ENCODE measurements at regions not wholly inside any gene's neighbourhood (a gene's known extent, or its start where the extent isn't known, plus 50 kb on each side); places are given as distances from the start of the nearest gene placed in this dataset.

- Histone ChIP-seq H3K9me3 (replicated peaks in 1 of 11) (peaks cover 0 to 17% (median 0%) of the 10 kb centered on the region in 11 experiments; a peak in 8 of 22 replicates), H3K27me3 (peaks cover 0 to 28% (median 0%) of the 10 kb centered on the region in 11 experiments; a peak in 3 of 22 replicates), H3K9ac (peak overlapping the region in 2 of 11 experiments; percentile 2 to 34; a peak in 4 of 22 replicates), H3K36me3 (no peaks in the 10 kb centered on the region), H3K4me1 (peaks cover 35 to 81% (median 64%) of the 10 kb centered on the region in 10 experiments), H3K4me2 (peak overlapping the region; percentile 62 to 94 (median 85)), H3K27ac (peak overlapping the region in 9 of 11 experiments; percentile 15 to 85 (median 78); a peak in 16 of 22 replicates), H3K4me3 (peak overlapping the region in 2 of 10 experiments; percentile 2 to 9; a peak in 1 of 20 replicates), H4K20me1 (peaks cover 0 to 10% (median 0%) of the 10 kb centered on the region in 11 experiments; a peak in 2 of 22 replicates)
- TF ChIP-seq Cebpa-rat (IDR thresholded peaks at IDR 0.05): no peak
Measured at GRCh38 chr3:71902258-71903111, 117.5 kb upstream of the PROK2 start.

- peaks cover 32 to 76% (median 55%) of the 10 kb centered on the region in 10 experiments for H3K4me1 ChIP-seq
- TF ChIP-seq Cebpa-rat (IDR thresholded peaks at IDR 0.05): no peak
- H3K36me3 ChIP-seq: no peaks in the 10 kb centered on the region
- no peak overlapping the region for H3K9ac ChIP-seq
- H3K27ac ChIP-seq: peak overlapping the region in 4 of 11 experiments; percentile 6 to 85 (median 54); a peak in 5 of 22 replicates
- peaks cover 0 to 20% (median 0%) of the 10 kb centered on the region in 11 experiments; a peak in 8 of 22 replicates for H3K9me3 ChIP-seq (replicated peaks in 1 of 11)
- H3K4me3 ChIP-seq: no peak overlapping the region
- peaks cover 0 to 28% (median 0%) of the 10 kb centered on the region in 11 experiments; a peak in 3 of 22 replicates for H3K27me3 ChIP-seq
- H4K20me1 ChIP-seq: peaks cover 0 to 1% (median 0%) of the 10 kb centered on the region in 11 experiments; a peak in 2 of 22 replicates
- peak overlapping the region in 5 of 11 experiments; percentile 44 to 94 (median 90); a peak in 8 of 22 replicates for H3K4me2 ChIP-seq
Measured at GRCh38 chr3:71901645-71902044, 116.7 kb upstream of the PROK2 start.

GRCh38 chr3:71900057-71900456 is 115.1 kb upstream of the PROK2 start:
- Histone ChIP-seq H3K9ac (no peak overlapping the region), H3K9me3 (replicated peaks in 1 of 11) (peaks cover 0 to 36% (median 0%) of the 10 kb centered on the region in 11 experiments; a peak in 9 of 22 replicates), H3K4me1 (peaks cover 17 to 61% (median 39%) of the 10 kb centered on the region in 10 experiments), H3K36me3 (no peaks in the 10 kb centered on the region), H4K20me1 (no peaks in the 10 kb centered on the region; a peak in 1 of 22 replicates), H3K4me2 (no peak overlapping the region), H3K4me3 (no peak overlapping the region), H3K27ac (no peak overlapping the region), H3K27me3 (peaks cover 0 to 28% (median 0%) of the 10 kb centered on the region in 11 experiments; a peak in 3 of 22 replicates)
- TF ChIP-seq Cebpa-rat (IDR thresholded peaks at IDR 0.05): no peak

GRCh38 chr3:71896751-71897150 is 111.8 kb upstream of the PROK2 start:
- Histone ChIP-seq H3K4me2 (no peak overlapping the region), H4K20me1 (no peaks in the 10 kb centered on the region), H3K36me3 (no peaks in the 10 kb centered on the region), H3K27me3 (peaks cover 0 to 9% (median 0%) of the 10 kb centered on the region in 11 experiments; a peak in 1 of 22 replicates), H3K4me1 (peaks cover 6 to 42% (median 11%) of the 10 kb centered on the region in 10 experiments; a peak in 18 of 20 replicates), H3K27ac (no peak overlapping the region), H3K4me3 (no peak overlapping the region), H3K9me3 (replicated peaks in 1 of 11) (peaks cover 0 to 38% (median 0%) of the 10 kb centered on the region in 11 experiments; a peak in 9 of 22 replicates), H3K9ac (no peak overlapping the region)
- TF ChIP-seq Cebpa-rat (IDR thresholded peaks at IDR 0.05): peak in 5 of 11 experiments; percentile 10 to 63 (median 31); a peak in 5 of 22 replicates

GRCh38 chr3:71893702-71894479 is 108.9 kb upstream of the PROK2 start:
- peaks cover 0 to 20% (median 0%) of the 10 kb centered on the region in 11 experiments; a peak in 8 of 22 replicates for H3K9me3 ChIP-seq (replicated peaks in 1 of 11)
- no peaks in the 10 kb centered on the region for H3K36me3 ChIP-seq
- no peak overlapping the region for H3K4me3 ChIP-seq
- H3K27me3 ChIP-seq: peaks cover 0 to 9% (median 0%) of the 10 kb centered on the region in 11 experiments; a peak in 1 of 22 replicates
- H3K4me1 ChIP-seq: peaks cover 6 to 41% (median 11%) of the 10 kb centered on the region in 10 experiments; a peak in 18 of 20 replicates
- no peak for TF ChIP-seq Cebpa-rat (IDR thresholded peaks at IDR 0.05)
- H3K27ac ChIP-seq: no peak overlapping the region
- H3K9ac ChIP-seq: no peak overlapping the region
- H3K4me2 ChIP-seq: peak overlapping the region in 3 of 11 experiments; percentile 2 to 18 (median 8); a peak in 3 of 22 replicates
- no peaks in the 10 kb centered on the region for H4K20me1 ChIP-seq

- Histone ChIP-seq H3K4me1 (peaks cover 6 to 36% (median 11%) of the 10 kb centered on the region in 10 experiments; a peak in 18 of 20 replicates), H3K27ac (no peak overlapping the region), H3K9me3 (replicated peaks in 1 of 11) (peaks cover 0 to 20% (median 0%) of the 10 kb centered on the region in 11 experiments; a peak in 8 of 22 replicates), H3K36me3 (no peaks in the 10 kb centered on the region), H3K4me3 (no peak overlapping the region), H4K20me1 (no peaks in the 10 kb centered on the region), H3K27me3 (peaks cover 0 to 6% (median 0%) of the 10 kb centered on the region in 11 experiments; a peak in 1 of 22 replicates), H3K9ac (no peak overlapping the region), H3K4me2 (peak overlapping the region in 5 of 11 experiments; percentile 2 to 47 (median 22); a peak in 5 of 22 replicates)
- no peak for TF ChIP-seq Cebpa-rat (IDR thresholded peaks at IDR 0.05)
Measured at GRCh38 chr3:71893122-71893521, 108.2 kb upstream of the PROK2 start.

GRCh38 chr3:71891483-71891882 is 106.5 kb upstream of the PROK2 start:
- no peak for TF ChIP-seq Cebpa-rat (IDR thresholded peaks at IDR 0.05)
- Histone ChIP-seq H3K27me3 (no peaks in the 10 kb centered on the region), H3K36me3 (no peaks in the 10 kb centered on the region), H3K9ac (no peak overlapping the region), H3K4me1 (peaks cover 6 to 34% (median 11%) of the 10 kb centered on the region in 10 experiments; a peak in 18 of 20 replicates), H3K4me2 (peak overlapping the region in 3 of 11 experiments; percentile 16 to 50 (median 31); a peak in 4 of 22 replicates), H4K20me1 (no peaks in the 10 kb centered on the region), H3K27ac (no peak overlapping the region), H3K9me3 (replicated peaks in 1 of 11) (peaks cover 0 to 16% (median 0%) of the 10 kb centered on the region in 11 experiments; a peak in 8 of 22 replicates), H3K4me3 (no peak overlapping the region)

- H3K4me1 ChIP-seq: peaks cover 6 to 34% (median 11%) of the 10 kb centered on the region in 10 experiments; a peak in 18 of 20 replicates
- no peaks in the 10 kb centered on the region for H4K20me1 ChIP-seq
- H3K9me3 ChIP-seq (replicated peaks in 1 of 11): peaks cover 0 to 6% (median 0%) of the 10 kb centered on the region in 11 experiments; a peak in 7 of 22 replicates
- no peaks in the 10 kb centered on the region for H3K27me3 ChIP-seq
- H3K9ac ChIP-seq: no peak overlapping the region
- H3K27ac ChIP-seq: no peak overlapping the region
- no peak for TF ChIP-seq Cebpa-rat (IDR thresholded peaks at IDR 0.05)
- no peaks in the 10 kb centered on the region for H3K36me3 ChIP-seq
- H3K4me2 ChIP-seq: peak overlapping the region in 4 of 11 experiments; percentile 13 to 50 (median 24); a peak in 2 of 22 replicates
- H3K4me3 ChIP-seq: no peak overlapping the region
Measured at GRCh38 chr3:71890356-71890931, 105.5 kb upstream of the PROK2 start.

Data from BLaER1 treated with 17β-estradiol and CSF1 and Interleukin-3, amounts not matched to agents 10 nM and 100 nM (cell line).